Hepatocyte (in vitro differentiated cells): ENCODE measurements at regions not wholly inside any gene's neighbourhood (a gene's known extent, or its start where the extent isn't known, plus 50 kb on each side); places are given as distances from the start of the nearest gene placed in this dataset. TPM values are rescaled to one million over a fixed set of nuclear protein-coding genes. Genes with fewer than 3 reads are reported as not detected.

Experiments
- DNase-seq: peaks from one replicate; pipeline ENCODE4 v3.0.0-alpha.2; 2016; ENCODE audit warnings: low spot score
- H2AFZ ChIP-seq: fragments of 200-600 bp; sonication (generic); 2 replicates; pipeline ENCODE4 v1.6.0; 2016; ENCODE audit warnings: antibody characterized with exemption, mild to moderate bottlenecking
- H3K27ac ChIP-seq: fragments of 200-600 bp; sonication (generic); 2 replicates; pipeline ENCODE4 v1.5.1; 2016; ENCODE audit warnings: mild to moderate bottlenecking
- H3K27me3 ChIP-seq: fragments of 200-600 bp; sonication (generic); 2 replicates; pipeline ENCODE4 v1.6.1; 2016
- H3K36me3 ChIP-seq: fragments of 200-600 bp; sonication (generic); replicated peaks from 2 replicates; pipeline ENCODE4 v1.5.1; 2016; ENCODE audit warnings: low read depth; ENCODE audit not compliant: insufficient read depth
- H3K4me1 ChIP-seq: fragments of 200-600 bp; sonication (generic); 2 replicates; pipeline ENCODE4 v1.5.1; 2016; ENCODE audit warnings: mild to moderate bottlenecking, moderate library complexity; ENCODE audit not compliant: insufficient read depth
- H3K4me2 ChIP-seq: fragments of 200-600 bp; sonication (generic); 2 replicates; pipeline ENCODE4 v1.6.0; 2016
- H3K4me3 ChIP-seq: fragments of 200-600 bp; sonication (generic); 2 replicates; pipeline ENCODE4 v1.5.1; 2016; ENCODE audit warnings: mild to moderate bottlenecking
- H3K79me2 ChIP-seq: fragments of 200-600 bp; sonication (generic); 2 replicates; pipeline ENCODE4 v1.6.0; 2017; ENCODE audit warnings: mild to moderate bottlenecking
- H3K9me2 ChIP-seq: fragments of 200-600 bp; sonication (generic); replicated peaks from 2 replicates; pipeline ENCODE4 v1.6.0; 2017; ENCODE audit warnings: mild to moderate bottlenecking; ENCODE audit not compliant: insufficient read depth
- H3K9me3 ChIP-seq: fragments of 200-600 bp; sonication (generic); 2 replicates; pipeline ENCODE4 v1.5.1; 2016; ENCODE audit warnings: low read depth, mild to moderate bottlenecking
- H4K20me1 ChIP-seq: fragments of 200-600 bp; sonication (generic); 2 replicates; pipeline ENCODE4 v1.6.0; 2016; ENCODE audit warnings: mild to moderate bottlenecking; ENCODE audit not compliant: insufficient read depth, poor library complexity, severe bottlenecking
- EZH2 ChIP-seq: fragments of 200-600 bp; sonication (generic); IDR thresholded peaks from 2 replicates; pipeline ENCODE4 v1.6.1; 2016; ENCODE audit warnings: antibody characterized with exemption, mild to moderate bottlenecking, borderline replicate concordance
- EZH2phosphoT487 ChIP-seq: fragments of 200-600 bp; sonication (generic); IDR thresholded peaks from one replicate; pipeline ENCODE4 v1.6.1; 2018; ENCODE audit warnings: antibody characterized with exemption, mild to moderate bottlenecking, low read depth, moderate library complexity; ENCODE audit not compliant: unreplicated experiment, severe bottlenecking
- WGBS: methylation state at CpG from one replicate; pipeline ENCODE4 v1.1.6; 2016; ENCODE audit warnings: low lambda C conversion rate; ENCODE audit errors: missing lambda C conversion rate; 5-methylcytosine and 5-hydroxymethylcytosine counted together
- small RNA-seq: library from RNA; depleted of rRNA; stranded (forward); fragments of <200 nt; gene quantifications from one replicate; pipeline ENCODE3, GENCODE V24; 2014
- TF ChIP-seq, protein P1 (sequence below): fragments of 200-600 bp; sonication (generic); IDR thresholded peaks from 2 replicates; pipeline ENCODE4 v1.5.1; 2016; ENCODE audit warnings: antibody characterized with exemption, mild to moderate bottlenecking; ENCODE audit not compliant: poor library complexity

DNA sequence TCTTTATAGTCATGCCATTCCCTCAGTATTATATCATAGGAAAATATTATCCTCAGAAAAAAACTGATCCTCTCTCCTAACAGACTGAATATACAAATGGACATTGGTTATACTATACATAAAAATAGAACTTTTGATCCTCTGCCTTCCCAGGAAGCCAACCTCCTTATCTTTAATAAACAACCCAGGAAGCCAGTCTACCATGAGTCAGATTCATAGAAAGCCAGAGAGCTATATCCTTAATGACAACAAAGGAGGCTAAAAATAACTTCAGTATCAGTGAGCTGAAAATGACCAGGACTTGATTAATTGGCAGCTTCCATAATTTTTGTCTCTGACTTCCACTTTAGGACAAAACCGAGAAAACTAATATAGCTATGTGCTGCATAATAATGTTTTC lies 58.0 kb upstream of the USP9Y start:
- no peaks in the 10 kb centered on the region for H4K20me1 ChIP-seq
- no peaks in the 10 kb centered on the region for H3K9me3 ChIP-seq
- WGBS = no CpG with 5 or more reads among the region's 1 CpG
- DNase-seq = no peak
- no peaks in the 10 kb centered on the region for H3K4me1 ChIP-seq
- H3K27ac ChIP-seq = no peak overlapping the region
- TF ChIP-seq EZH2phosphoT487 (no peak), EZH2 (no peak)
- TF ChIP-seq, protein P1, sequence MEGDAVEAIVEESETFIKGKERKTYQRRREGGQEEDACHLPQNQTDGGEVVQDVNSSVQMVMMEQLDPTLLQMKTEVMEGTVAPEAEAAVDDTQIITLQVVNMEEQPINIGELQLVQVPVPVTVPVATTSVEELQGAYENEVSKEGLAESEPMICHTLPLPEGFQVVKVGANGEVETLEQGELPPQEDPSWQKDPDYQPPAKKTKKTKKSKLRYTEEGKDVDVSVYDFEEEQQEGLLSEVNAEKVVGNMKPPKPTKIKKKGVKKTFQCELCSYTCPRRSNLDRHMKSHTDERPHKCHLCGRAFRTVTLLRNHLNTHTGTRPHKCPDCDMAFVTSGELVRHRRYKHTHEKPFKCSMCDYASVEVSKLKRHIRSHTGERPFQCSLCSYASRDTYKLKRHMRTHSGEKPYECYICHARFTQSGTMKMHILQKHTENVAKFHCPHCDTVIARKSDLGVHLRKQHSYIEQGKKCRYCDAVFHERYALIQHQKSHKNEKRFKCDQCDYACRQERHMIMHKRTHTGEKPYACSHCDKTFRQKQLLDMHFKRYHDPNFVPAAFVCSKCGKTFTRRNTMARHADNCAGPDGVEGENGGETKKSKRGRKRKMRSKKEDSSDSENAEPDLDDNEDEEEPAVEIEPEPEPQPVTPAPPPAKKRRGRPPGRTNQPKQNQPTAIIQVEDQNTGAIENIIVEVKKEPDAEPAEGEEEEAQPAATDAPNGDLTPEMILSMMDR = no peak
- H2AFZ ChIP-seq = no peak overlapping the region
- H3K4me2 ChIP-seq = no peak overlapping the region
- H3K4me3 ChIP-seq = no peak overlapping the region
- no peaks in the 10 kb centered on the region for H3K9me2 ChIP-seq
- H3K36me3 ChIP-seq = no peaks in the 10 kb centered on the region
- H3K79me2 ChIP-seq = no peaks in the 10 kb centered on the region
- H3K27me3 ChIP-seq = no peaks in the 10 kb centered on the region

DNA sequence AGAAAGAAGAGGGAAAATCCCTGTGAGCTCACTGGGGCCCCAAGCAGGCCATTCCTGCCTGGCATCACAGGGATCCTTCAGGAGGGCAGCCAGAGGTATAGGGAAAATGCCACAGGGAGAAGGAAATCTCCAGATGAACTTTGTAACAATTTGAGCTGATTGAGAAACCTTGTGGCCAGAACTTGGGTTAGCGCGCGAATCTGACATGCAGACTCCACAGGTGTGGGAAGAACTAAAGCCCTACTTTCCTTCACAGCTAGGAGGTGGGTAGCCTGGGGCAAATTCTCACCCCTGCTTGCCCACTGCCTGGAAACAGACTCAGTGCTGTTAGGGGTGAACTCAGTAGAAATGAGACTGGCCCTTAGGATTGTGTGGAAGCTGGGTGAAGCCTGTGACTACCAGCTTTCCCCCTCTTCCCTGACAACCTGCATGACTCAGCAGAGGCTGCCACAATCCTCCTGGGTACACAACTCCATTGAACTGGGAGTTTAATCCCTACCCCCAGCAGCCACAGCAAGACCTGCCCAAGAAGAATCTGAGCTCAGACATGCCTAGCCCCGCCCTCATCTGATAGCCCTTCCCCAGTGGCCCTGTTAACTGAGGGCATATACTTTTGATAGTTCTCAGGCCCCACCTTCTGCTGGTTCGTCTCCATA lies 57.2 kb upstream of the USP9Y start:
- no peak overlapping the region for H3K27ac ChIP-seq
- H3K4me2 ChIP-seq = no peak overlapping the region
- H3K79me2 ChIP-seq = no peaks in the 10 kb centered on the region
- H3K9me3 ChIP-seq = no peaks in the 10 kb centered on the region
- H2AFZ ChIP-seq = no peak overlapping the region
- no peaks in the 10 kb centered on the region for H3K9me2 ChIP-seq
- no CpG with 5 or more reads among the region's 5 CpGs for WGBS
- no peak for DNase-seq
- TF ChIP-seq, protein P1 = no peak
- TF ChIP-seq EZH2phosphoT487 = no peak
- TF ChIP-seq EZH2 = no peak
- no peaks in the 10 kb centered on the region for H4K20me1 ChIP-seq
- no peak overlapping the region for H3K4me3 ChIP-seq
- no peaks in the 10 kb centered on the region for H3K36me3 ChIP-seq
- H3K4me1 ChIP-seq = no peaks in the 10 kb centered on the region
- H3K27me3 ChIP-seq = no peaks in the 10 kb centered on the region

DNA sequence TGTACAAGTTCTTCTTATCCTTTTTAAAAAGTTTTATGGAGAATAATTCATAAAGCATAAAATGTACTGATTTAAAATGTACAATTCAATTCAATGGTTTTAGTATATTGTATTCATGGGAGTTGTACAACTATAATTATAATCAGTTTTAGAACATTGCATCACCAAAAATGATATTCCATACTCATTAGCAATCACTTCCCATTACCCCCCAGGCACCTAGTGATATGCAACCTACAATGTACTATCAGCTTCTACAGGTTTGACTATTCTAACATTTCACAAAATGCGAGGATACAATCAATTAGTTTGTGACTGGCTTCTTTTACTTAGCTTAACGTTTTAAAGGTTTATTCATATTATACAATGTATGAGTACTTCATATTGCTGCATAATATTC lies 49.9 kb upstream of the USP9Y start:
- no peaks in the 10 kb centered on the region for H3K4me1 ChIP-seq
- H3K27ac ChIP-seq = no peak overlapping the region
- H2AFZ ChIP-seq = no peak overlapping the region
- H3K36me3 ChIP-seq = no peaks in the 10 kb centered on the region
- H3K4me2 ChIP-seq = no peak overlapping the region
- no peaks in the 10 kb centered on the region for H3K9me3 ChIP-seq
- DNase-seq = no peak
- TF ChIP-seq, protein P1 = no peak
- TF ChIP-seq EZH2phosphoT487 (no peak), EZH2 (no peak)
- no peaks in the 10 kb centered on the region for H3K9me2 ChIP-seq
- WGBS = no CpG with 5 or more reads among the region's 2 CpGs
- H3K27me3 ChIP-seq = no peaks in the 10 kb centered on the region
- H3K79me2 ChIP-seq = no peaks in the 10 kb centered on the region
- no peaks in the 10 kb centered on the region for H4K20me1 ChIP-seq
- H3K4me3 ChIP-seq = no peak overlapping the region

Small RNA genes in the stretch of these regions (small RNA-seq; reads per million reads assigned to genes)
- not detected for gene RN7SL702P
